HepG2 (cell line): ENCODE measurements at regions not wholly inside any gene's neighbourhood (a gene's known extent, or its start where the extent isn't known, plus 50 kb on each side); places are given as distances from the start of the nearest gene placed in this dataset.

ENCODE experiments used
- ATAC-seq: fragments of 200-7000 bp; cut with Tn5 transposase; 3 replicates; pipeline ENCODE4 v1.9.1; 2020; ENCODE audit warnings: mild to moderate bottlenecking, moderate library complexity
- BruUV-seq: library from RNA; stranded (reverse); fragments of 400-500 nt; replicated peaks from 2 replicates; lab custom pipeline; 2021; lab: Mats Ljungman, UMichigan
- CTCF ChIA-PET: fragments of 300-600 bp; formaldehyde crosslinking; extraction: SDS; loops from one replicate; lab custom pipeline; 2021; ENCODE audit warnings: low total read pairs, inconsistent platforms, low intra/inter-chr PET ratio; lab: Yijun Ruan, JAX
- POLR2A ChIA-PET: fragments of 350-600 bp; sonication (Branson Sonifier 250); formaldehyde crosslinking; loops from one replicate; lab custom pipeline; 2020; ENCODE audit warnings: antibody characterized with exemption, inconsistent platforms; lab: Yijun Ruan, JAX
- DNase-seq: peaks from one replicate; pipeline ENCODE4 v3.0.0-alpha.2; 2015; ENCODE audit warnings: low spot score
- FAIRE-seq: peaks from 3 replicates; lab custom pipeline; 2011; peaks lifted over from hg19 to GRCh38; lab: Jason Lieb, UNC
- H2AFZ ChIP-seq: one replicate; pipeline ENCODE4 v1.6.1; 2011; ENCODE audit warnings: low read length, inconsistent platforms
- H3K27ac ChIP-seq: fragments of 300-600 bp; 3 replicates; pipeline ENCODE4 v1.8.0; 2011; ENCODE audit warnings: mixed run types, mild to moderate bottlenecking, mixed read lengths, low read length, inconsistent platforms; ENCODE audit not compliant: insufficient read depth; ENCODE audit errors: extremely low read length
- H3K27me3 ChIP-seq, 2 experiments: fragments of 200-600 bp in 1 of 2; 2 replicates in 1 of 2; 3 replicates in 1 of 2; pipeline versions ENCODE4 v1.6.0 to v1.8.0; 2011; ENCODE audit warnings: low read length in 2 of 2, mild to moderate bottlenecking in 2 of 2, moderate library complexity in 2 of 2, inconsistent platforms in 1 of 2; ENCODE audit not compliant: insufficient read depth in 2 of 2, control insufficient read depth in 1 of 2
- H3K36me3 ChIP-seq, 2 experiments: fragments of 200-600 bp in 1 of 2; replicated peaks in 1 of 2; 2 replicates in 1 of 2; 3 replicates in 1 of 2; pipeline versions ENCODE4 v1.5.1 to v1.8.0; 2011; ENCODE audit warnings: low read length in 2 of 2, inconsistent platforms in 1 of 2; ENCODE audit not compliant: insufficient read depth in 2 of 2, control insufficient read depth in 1 of 2
- H3K4me1 ChIP-seq: 2 replicates; pipeline ENCODE4 v1.5.1; 2012; ENCODE audit warnings: low read length, inconsistent platforms; ENCODE audit not compliant: insufficient read depth
- H3K4me2 ChIP-seq: 2 replicates; pipeline ENCODE4 v1.6.0; 2011; ENCODE audit warnings: low read depth, low read length, inconsistent platforms
- H3K4me3 ChIP-seq, 3 experiments: fragments of 200-600 bp in 1 of 3; sonication (generic), shearing (Covaris generic) in 1 of 3; replicated peaks in 1 of 3; 2 replicates each; pipeline ENCODE4 v1.5.1; 2011 to 2016; ENCODE audit warnings: low read length in 3 of 3, inconsistent platforms in 2 of 3, low read depth in 2 of 3, mild to moderate bottlenecking in 2 of 3, control low read depth in 1 of 3, mixed read lengths in 1 of 3; ENCODE audit not compliant: insufficient read depth in 1 of 3
- H3K79me2 ChIP-seq: one replicate; pipeline ENCODE4 v1.6.1; 2011; ENCODE audit warnings: low read length, inconsistent platforms; ENCODE audit not compliant: insufficient read depth
- H3K9ac ChIP-seq: 2 replicates; pipeline ENCODE4 v1.6.0; 2011; ENCODE audit warnings: mild to moderate bottlenecking, low read depth, low read length, inconsistent platforms; ENCODE audit not compliant: insufficient read depth
- H3K9me3 ChIP-seq: 2 replicates; pipeline ENCODE4 v1.5.1; 2012; ENCODE audit warnings: mild to moderate bottlenecking, low read length
- H4K20me1 ChIP-seq: 2 replicates; pipeline ENCODE4 v1.6.0; 2011; ENCODE audit warnings: inconsistent platforms, mild to moderate bottlenecking, low read length, moderate library complexity; ENCODE audit not compliant: insufficient read depth
- ARNT ChIP-seq: fragments of 450-650 bp; IDR thresholded peaks from 2 replicates; pipeline ENCODE4 v1.6.1; 2017
- CCAR2 ChIP-seq: fragments of 200-400 bp; formaldehyde crosslinking; optimal IDR thresholded peaks from 2 replicates; pipeline ENCODE3; 2018; ENCODE audit warnings: low read depth, mild to moderate bottlenecking, low read length, moderate library complexity
- FOXK2 ChIP-seq: fragments of 450-650 bp; IDR thresholded peaks from 2 replicates; pipeline ENCODE4 v1.6.1; 2016
- MATR3 ChIP-seq: sonication (generic); formaldehyde crosslinking; IDR thresholded peaks from 2 replicates; pipeline ENCODE4 v1.4.0; 2020; ENCODE audit warnings: missing genetic modification reagents
- MYC ChIP-seq: sonication (generic); formaldehyde crosslinking; IDR thresholded peaks from 2 replicates; pipeline ENCODE4 v1.9.0; 2021; ENCODE audit warnings: missing genetic modification reagents, borderline replicate concordance
- RCOR2 ChIP-seq: IDR thresholded peaks from 2 replicates; pipeline ENCODE4 v1.6.1; 2016; ENCODE audit warnings: missing biosample characterization, missing genetic modification reagents
- SP2 ChIP-seq: sonication (generic); formaldehyde crosslinking; IDR thresholded peaks from 2 replicates; pipeline ENCODE4 v1.5.1; 2020; ENCODE audit warnings: mild to moderate bottlenecking, missing genetic modification reagents
- TBP ChIP-seq: sonication (generic); formaldehyde crosslinking; IDR thresholded peaks from 2 replicates; pipeline ENCODE4 v1.5.0; 2020; ENCODE audit warnings: missing genetic modification reagents
- WIZ ChIP-seq: sonication (generic); formaldehyde crosslinking; IDR thresholded peaks from 2 replicates; pipeline ENCODE4 v1.5.1; 2020; ENCODE audit warnings: mild to moderate bottlenecking, missing genetic modification reagents
- ZBTB44 ChIP-seq: sonication (generic); formaldehyde crosslinking; IDR thresholded peaks from 2 replicates; pipeline ENCODE4 v1.4.0; 2020; ENCODE audit warnings: missing genetic modification reagents
- ZFP90 ChIP-seq: sonication (generic); formaldehyde crosslinking; IDR thresholded peaks from 2 replicates; pipeline ENCODE4 v1.8.0; 2022; ENCODE audit warnings: missing genetic modification reagents, mild to moderate bottlenecking, inconsistent platforms, borderline replicate concordance
- ZMYM3 ChIP-seq: sonication (generic); formaldehyde crosslinking; IDR thresholded peaks from 2 replicates; pipeline ENCODE4 v1.5.1; 2020; ENCODE audit warnings: mild to moderate bottlenecking, missing genetic modification reagents
- ZNF234 ChIP-seq: sonication (generic); formaldehyde crosslinking; conservative IDR thresholded peaks from 2 replicates; pipeline ENCODE4 v1.5.1; 2020; ENCODE audit warnings: mild to moderate bottlenecking, missing genetic modification reagents
- ZNF562 ChIP-seq: sonication (generic); formaldehyde crosslinking; IDR thresholded peaks from 2 replicates; pipeline ENCODE4 v1.8.0; 2022; ENCODE audit warnings: missing genetic modification reagents, borderline replicate concordance
- ZNF614 ChIP-seq: IDR thresholded peaks from 2 replicates; pipeline ENCODE4 v1.6.1; 2018; ENCODE audit warnings: missing biosample characterization, missing genetic modification reagents, inconsistent platforms, borderline replicate concordance
- ZNF639 ChIP-seq: conservative IDR thresholded peaks from 2 replicates; pipeline ENCODE4 v1.6.1; 2018; ENCODE audit warnings: missing genetic modification reagents
- ZNF652 ChIP-seq: IDR thresholded peaks from 2 replicates; pipeline ENCODE4 v1.6.1; 2016; ENCODE audit warnings: low read depth, borderline replicate concordance
- WGBS: methylation state at CpG from one replicate; pipeline ENCODE4 v1.1.6; 2017; ENCODE audit warnings: low lambda C conversion rate; 5-methylcytosine and 5-hydroxymethylcytosine counted together
- in situ Hi-C: cut with HindIII; loops from 2 replicates; pipeline ENCODE4 v1.10.0; 2017; ENCODE audit warnings: low pct_unique_long_range_greater_than_20kb; ENCODE audit not compliant: extremely low pct_ligation_motif_present
- intact Hi-C: fragments of 100-400 bp; cut with micrococcal nuclease; formaldehyde crosslinking; loops from one replicate; pipeline ENCODE4 v1.10.0; 2022; ENCODE audit not compliant: unreplicated experiment
- TF ChIP-seq, protein P1 (sequence below): sonication (generic); formaldehyde crosslinking; IDR thresholded peaks from 2 replicates; pipeline ENCODE4 v1.4.0; 2020; ENCODE audit warnings: missing genetic modification reagents

DNA sequence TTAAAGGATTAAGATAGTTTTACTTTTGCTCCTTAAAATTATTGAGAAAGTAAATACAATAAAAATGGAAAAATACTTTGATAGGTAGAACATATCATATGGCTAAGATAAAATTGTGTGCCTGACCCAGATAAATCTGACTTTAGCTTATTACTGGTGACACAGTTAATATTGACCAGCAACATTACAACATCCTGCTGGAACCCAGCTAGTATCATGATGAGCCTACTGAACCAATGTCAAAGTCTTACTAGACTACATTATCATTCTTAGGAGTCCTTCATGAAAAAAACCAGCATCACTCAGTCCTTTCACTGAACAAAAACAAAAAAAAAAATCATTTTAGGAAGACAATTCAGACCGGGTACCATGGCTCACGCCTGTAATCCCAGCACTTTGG is 164.8 kb upstream of the CDK1 start:
- Histone ChIP-seq H2AFZ (no peak overlapping the region), H3K4me3 (no peak overlapping the region), H3K27ac (no peak overlapping the region), H3K4me2 (no peak overlapping the region), H4K20me1 (no peaks in the 10 kb centered on the region), H3K79me2 (no peaks in the 10 kb centered on the region), H3K9ac (no peak overlapping the region), H3K4me1 (no peaks in the 10 kb centered on the region), H3K36me3 (no peaks in the 10 kb centered on the region)
- intact Hi-C loops, result no loop called here
- no peak for DNase-seq
- no peak for ATAC-seq
- 2% methylated on average over 2 of the region's 2 CpGs for WGBS
- BruUV-seq, result no TSS peak
- FAIRE-seq, result no peak
- TF ChIP-seq FOXK2, result no peak
- TF ChIP-seq ZNF639 (CRISPR knock-in tag), result no peak
- TF ChIP-seq MYC, result no peak
- TF ChIP-seq ZNF562 (CRISPR knock-in tag), result no peak
- TF ChIP-seq MATR3 (CRISPR knock-in tag), result no peak
- TF ChIP-seq ZNF652 (CRISPR knock-in tag), result no peak
- no peak for TF ChIP-seq CCAR2
- no peak for TF ChIP-seq RCOR2 (CRISPR knock-in tag)
- TF ChIP-seq ZFP90, result no peak
- no peak for TF ChIP-seq ZBTB44 (CRISPR knock-in tag)
- no peak for TF ChIP-seq SP2 (CRISPR knock-in tag)
- no peak for TF ChIP-seq WIZ (CRISPR knock-in tag)
- no peak for TF ChIP-seq ZMYM3 (CRISPR knock-in tag)
- no peak for TF ChIP-seq ARNT
- no peak for TF ChIP-seq ZNF234 (CRISPR knock-in tag)
- TF ChIP-seq, protein P1, sequence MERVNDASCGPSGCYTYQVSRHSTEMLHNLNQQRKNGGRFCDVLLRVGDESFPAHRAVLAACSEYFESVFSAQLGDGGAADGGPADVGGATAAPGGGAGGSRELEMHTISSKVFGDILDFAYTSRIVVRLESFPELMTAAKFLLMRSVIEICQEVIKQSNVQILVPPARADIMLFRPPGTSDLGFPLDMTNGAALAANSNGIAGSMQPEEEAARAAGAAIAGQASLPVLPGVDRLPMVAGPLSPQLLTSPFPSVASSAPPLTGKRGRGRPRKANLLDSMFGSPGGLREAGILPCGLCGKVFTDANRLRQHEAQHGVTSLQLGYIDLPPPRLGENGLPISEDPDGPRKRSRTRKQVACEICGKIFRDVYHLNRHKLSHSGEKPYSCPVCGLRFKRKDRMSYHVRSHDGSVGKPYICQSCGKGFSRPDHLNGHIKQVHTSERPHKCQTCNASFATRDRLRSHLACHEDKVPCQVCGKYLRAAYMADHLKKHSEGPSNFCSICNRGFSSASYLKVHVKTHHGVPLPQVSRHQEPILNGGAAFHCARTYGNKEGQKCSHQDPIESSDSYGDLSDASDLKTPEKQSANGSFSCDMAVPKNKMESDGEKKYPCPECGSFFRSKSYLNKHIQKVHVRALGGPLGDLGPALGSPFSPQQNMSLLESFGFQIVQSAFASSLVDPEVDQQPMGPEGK (CRISPR knock-in tag), result no peak
- no peak for TF ChIP-seq TBP (CRISPR knock-in tag)
- TF ChIP-seq ZNF614 (CRISPR knock-in tag), result no peak
- TF ChIP-seq, all 625 proteins: peak for 0
- in situ Hi-C loops, result no loop called here
- POLR2A ChIA-PET, result no interaction called here
- Histone ChIP-seq H3K27me3 (no peaks in the 10 kb centered on the region), H3K9me3 (no peaks in the 10 kb centered on the region)
- CTCF ChIA-PET, result no interaction called here
